ENCODE measurements at regions not wholly inside any gene's neighbourhood (a gene's known extent, or its start where the extent isn't known, plus 50 kb on each side); places are given as distances from the start of the nearest gene placed in this dataset.
"Not testable (repeated sequence)": the region's sequence is repeated elsewhere in the genome, so short reads cannot be mapped to it uniquely, and the experiment has no call there.

GRCh38 chr19:23505738-23506137, 110.5 kb upstream of the ZNF91 start:
- in situ Hi-C loops (cut with HindIII; ENCODE audit: low sequenced_read_pairs) = no loop called here
- no peak for DNase-seq (ENCODE audit: low spot score)

GRCh38 chr19:23482829-23483228, 87.6 kb upstream of the ZNF91 start:
- in situ Hi-C loops (cut with HindIII; ENCODE audit: low sequenced_read_pairs) = no loop called here

DNA sequence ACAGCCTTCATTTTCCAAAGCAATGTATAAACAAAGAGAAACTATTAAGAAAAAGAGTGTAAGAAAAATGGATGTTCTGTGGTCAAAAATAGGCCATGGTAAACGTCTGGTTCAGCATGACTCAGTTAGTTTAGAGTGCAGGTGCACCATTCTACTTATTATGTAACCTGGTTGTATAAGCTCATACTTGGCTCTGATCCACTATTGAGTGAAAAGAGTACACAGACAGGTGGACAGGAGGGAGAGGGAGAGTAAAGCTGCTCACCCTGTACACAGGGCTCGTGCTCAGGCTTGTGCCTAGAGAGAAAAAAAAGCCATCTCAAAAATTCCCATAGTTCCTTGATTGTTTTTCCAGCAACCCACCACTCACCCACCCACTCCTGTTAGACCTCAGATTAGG, 85.8 kb upstream of the ZNF91 start:
- in situ Hi-C loops (cut with HindIII; ENCODE audit: low sequenced_read_pairs) = no loop called here
- peak; percentile 4 for DNase-seq (ENCODE audit: low spot score)

More at GRCh38 chr19:23482829-23483228, 87.6 kb upstream of the ZNF91 start:
- no peak for DNase-seq (ENCODE audit: low spot score)

- in situ Hi-C loops (cut with HindIII; ENCODE audit: low sequenced_read_pairs) = no loop called here
- no peak for DNase-seq (ENCODE audit: low spot score)
Measured at GRCh38 chr19:23475477-23475876, 80.2 kb upstream of the ZNF91 start.

GRCh38 chr19:23474761-23475160, 79.5 kb upstream of the ZNF91 start:
- in situ Hi-C loops (cut with HindIII; ENCODE audit: low sequenced_read_pairs) = no loop called here
- no peak for DNase-seq (ENCODE audit: low spot score)

DNA sequence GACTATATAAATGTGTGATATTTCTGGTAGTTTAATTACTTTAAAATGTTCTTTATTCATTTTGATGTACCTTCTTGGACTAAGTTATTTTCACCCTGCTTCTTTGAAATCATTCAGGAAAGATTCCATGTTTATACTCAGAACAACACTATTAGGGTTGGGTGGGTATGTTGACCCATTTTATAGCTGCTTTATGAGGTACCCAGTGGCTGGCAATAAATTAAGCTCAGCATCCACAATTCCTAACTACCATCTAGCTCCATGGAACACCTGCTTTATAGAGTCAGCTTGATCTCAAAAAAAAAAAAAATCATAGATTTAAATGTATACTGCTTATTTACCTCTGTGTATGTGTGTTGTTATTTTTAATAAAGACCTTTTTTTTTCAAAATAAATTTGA, 78.9 kb upstream of the ZNF91 start:
- in situ Hi-C loops (cut with HindIII; ENCODE audit: low sequenced_read_pairs) = no loop called here

GRCh38 chr19:23470873-23471545, 75.7 kb upstream of the ZNF91 start:
- no peak for DNase-seq (ENCODE audit: low spot score)
- in situ Hi-C loops (cut with HindIII; ENCODE audit: low sequenced_read_pairs) = no loop called here

More for the DNA sequence above, 78.9 kb upstream of the ZNF91 start:
- DNase-seq (ENCODE audit: low spot score) = no peak

GRCh38 chr19:23464349-23464748, 69.1 kb upstream of the ZNF91 start:
- in situ Hi-C loops (cut with HindIII; ENCODE audit: low sequenced_read_pairs); DNase-seq (ENCODE audit: low spot score): not testable (repeated sequence)

DNA sequence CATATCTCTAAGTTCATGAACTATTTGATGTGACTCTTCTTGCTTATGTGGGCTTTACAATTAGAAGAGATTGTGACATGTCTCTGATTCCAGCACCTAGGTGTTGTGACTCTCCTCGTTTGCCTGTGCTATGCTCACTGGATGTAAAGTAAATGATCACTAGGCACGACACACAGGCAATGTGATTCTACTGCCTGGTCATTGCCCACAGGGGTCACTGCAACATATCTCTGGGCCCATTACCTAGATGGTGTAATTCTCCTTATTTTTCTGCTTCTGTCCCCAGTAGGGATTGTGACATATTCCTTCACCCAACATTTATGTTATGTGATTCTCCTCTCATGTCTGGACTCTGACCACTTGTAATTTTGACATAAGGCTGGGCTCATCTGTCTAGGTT, 65.8 kb upstream of the ZNF91 start:
- DNase-seq (ENCODE audit: low spot score) = no peak
- in situ Hi-C loops (cut with HindIII; ENCODE audit: low sequenced_read_pairs) = no loop called here

DNA sequence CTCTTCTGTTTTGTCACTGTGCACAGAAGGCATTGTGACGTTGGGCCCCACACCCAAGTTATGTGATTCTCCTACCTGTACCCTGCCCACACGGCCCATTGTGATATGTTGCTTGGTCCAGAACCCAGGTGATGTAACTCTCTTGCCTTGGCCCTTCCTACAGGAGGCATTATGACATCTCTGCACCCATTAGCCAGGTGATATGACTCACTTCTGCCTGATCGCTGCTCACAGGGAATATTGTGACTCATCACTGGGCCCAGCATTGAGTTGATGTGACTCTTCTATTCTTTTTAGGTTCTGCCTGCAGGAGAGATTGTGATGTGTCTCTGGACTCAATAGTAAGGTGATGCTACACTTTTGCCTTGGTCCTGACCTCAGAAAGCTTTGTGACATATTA, 65.4 kb upstream of the ZNF91 start:
- no peak for DNase-seq (ENCODE audit: low spot score)
- in situ Hi-C loops (cut with HindIII; ENCODE audit: low sequenced_read_pairs) = no loop called here

Measured in G401 (cell line).